Fibroblast of villous mesenchyme (primary cell): ENCODE measurements at regions not wholly inside any gene's neighbourhood (a gene's known extent, or its start where the extent isn't known, plus 50 kb on each side); places are given as distances from the start of the nearest gene placed in this dataset.
"Not testable (repeated sequence)": the region's sequence is repeated elsewhere in the genome, so short reads cannot be mapped to it uniquely, and the experiment has no call there.

ENCODE experiments used
- DNase-seq: peaks from one replicate; pipeline ENCODE4 v3.0.0-alpha.2; 2010; ENCODE audit warnings: low read depth
- H3K4me3 ChIP-seq: 2 replicates; pipeline ENCODE4 v1.5.1; 2011; ENCODE audit warnings: low read depth, mild to moderate bottlenecking, low read length
- TF ChIP-seq, protein P1 (sequence below): IDR thresholded peaks from 2 replicates; pipeline ENCODE4 v1.5.1; 2012; ENCODE audit warnings: low read depth, mild to moderate bottlenecking, low read length; ENCODE audit not compliant: insufficient read depth

DNA sequence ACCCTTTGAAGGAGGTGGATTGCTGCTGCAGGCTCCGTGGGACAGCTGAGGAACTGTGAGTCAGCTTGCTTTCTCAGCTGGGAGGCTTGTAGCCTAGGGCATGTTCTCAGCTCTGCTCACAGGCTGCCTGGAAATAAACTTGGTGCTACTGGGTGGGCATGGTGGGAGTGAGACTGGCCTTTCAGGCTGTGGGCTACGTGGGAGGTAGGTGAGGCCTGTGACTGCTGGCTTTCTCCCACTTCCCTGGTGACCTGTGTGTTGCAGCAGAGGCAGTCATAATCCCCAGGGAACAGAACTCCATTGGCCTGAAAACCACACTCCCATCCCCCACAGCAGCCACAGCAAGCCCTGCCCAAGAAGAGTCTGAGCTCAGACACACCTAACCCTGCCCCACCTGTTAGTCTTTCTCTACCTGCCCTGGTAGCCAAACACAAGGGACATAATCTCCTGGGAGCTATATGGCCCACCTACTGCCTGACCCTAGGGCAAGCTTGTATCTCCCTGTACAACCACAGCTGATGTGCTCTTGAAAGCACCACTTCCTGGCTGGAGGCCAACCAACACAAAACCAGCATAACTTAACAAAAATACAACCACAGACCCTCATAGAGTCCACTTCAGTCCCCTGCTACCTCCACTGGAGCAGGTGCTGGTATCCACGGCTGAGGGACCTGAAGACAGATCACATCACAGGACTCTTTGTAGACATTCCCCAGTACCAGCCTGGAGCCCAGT, 236.5 kb downstream of the SQOR start:
- peak; percentile 71 for DNase-seq
- TF ChIP-seq, protein P1, sequence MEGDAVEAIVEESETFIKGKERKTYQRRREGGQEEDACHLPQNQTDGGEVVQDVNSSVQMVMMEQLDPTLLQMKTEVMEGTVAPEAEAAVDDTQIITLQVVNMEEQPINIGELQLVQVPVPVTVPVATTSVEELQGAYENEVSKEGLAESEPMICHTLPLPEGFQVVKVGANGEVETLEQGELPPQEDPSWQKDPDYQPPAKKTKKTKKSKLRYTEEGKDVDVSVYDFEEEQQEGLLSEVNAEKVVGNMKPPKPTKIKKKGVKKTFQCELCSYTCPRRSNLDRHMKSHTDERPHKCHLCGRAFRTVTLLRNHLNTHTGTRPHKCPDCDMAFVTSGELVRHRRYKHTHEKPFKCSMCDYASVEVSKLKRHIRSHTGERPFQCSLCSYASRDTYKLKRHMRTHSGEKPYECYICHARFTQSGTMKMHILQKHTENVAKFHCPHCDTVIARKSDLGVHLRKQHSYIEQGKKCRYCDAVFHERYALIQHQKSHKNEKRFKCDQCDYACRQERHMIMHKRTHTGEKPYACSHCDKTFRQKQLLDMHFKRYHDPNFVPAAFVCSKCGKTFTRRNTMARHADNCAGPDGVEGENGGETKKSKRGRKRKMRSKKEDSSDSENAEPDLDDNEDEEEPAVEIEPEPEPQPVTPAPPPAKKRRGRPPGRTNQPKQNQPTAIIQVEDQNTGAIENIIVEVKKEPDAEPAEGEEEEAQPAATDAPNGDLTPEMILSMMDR: no peak
- no peak overlapping the region for H3K4me3 ChIP-seq

DNA sequence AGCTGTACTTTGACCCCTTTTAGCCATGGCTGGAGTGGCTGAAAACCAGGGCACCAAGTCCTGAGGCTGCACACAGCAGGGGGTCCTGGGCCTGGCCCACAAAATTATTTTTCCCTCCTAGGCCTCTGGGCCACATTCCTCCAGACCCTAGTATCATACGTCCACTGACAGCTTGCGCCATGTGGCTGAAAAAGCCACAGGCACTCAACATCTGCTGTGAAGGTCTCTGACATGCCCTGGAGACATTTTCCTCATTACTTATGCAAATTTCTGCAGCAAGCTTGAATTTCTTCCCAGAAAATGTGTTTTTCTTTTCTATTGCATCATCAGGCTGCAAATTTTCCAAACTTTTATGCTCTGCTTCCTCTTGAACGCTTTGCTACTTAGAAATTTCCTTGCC, 239.0 kb downstream of the SQOR start:
- TF ChIP-seq, protein P1: no peak
- no peak overlapping the region for H3K4me3 ChIP-seq
- peak; percentile 67 for DNase-seq

GRCh38 chr15:45874566-45874965, 239.7 kb downstream of the SQOR start:
- H3K4me3 ChIP-seq, DNase-seq: not testable (repeated sequence)

DNA sequence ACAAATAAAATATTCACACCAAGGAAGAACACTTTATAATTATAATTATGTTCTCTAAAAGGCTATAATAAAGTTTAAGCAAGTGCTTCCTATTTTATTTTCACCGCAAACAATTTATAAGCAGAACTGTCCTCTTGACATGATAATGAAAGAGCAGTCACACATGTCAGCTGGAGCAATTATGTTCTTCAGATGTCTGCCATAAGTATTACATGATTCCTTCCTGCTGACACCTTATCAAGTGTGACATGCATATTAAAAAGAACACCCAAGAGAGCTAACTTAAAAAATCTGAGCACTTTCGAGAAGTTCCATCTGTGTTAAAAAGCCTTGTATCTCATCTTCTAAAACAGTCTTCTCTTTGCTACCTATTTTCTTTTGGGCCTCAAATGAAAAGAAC, 249.5 kb downstream of the SQOR start:
- no peak for DNase-seq
- H3K4me3 ChIP-seq: no peak overlapping the region
- TF ChIP-seq, protein P1: no peak

- DNase-seq: no peak
- no peak overlapping the region for H3K4me3 ChIP-seq
- TF ChIP-seq, protein P1: no peak
Measured at GRCh38 chr15:45884755-45885445, 250.1 kb downstream of the SQOR start.

DNA sequence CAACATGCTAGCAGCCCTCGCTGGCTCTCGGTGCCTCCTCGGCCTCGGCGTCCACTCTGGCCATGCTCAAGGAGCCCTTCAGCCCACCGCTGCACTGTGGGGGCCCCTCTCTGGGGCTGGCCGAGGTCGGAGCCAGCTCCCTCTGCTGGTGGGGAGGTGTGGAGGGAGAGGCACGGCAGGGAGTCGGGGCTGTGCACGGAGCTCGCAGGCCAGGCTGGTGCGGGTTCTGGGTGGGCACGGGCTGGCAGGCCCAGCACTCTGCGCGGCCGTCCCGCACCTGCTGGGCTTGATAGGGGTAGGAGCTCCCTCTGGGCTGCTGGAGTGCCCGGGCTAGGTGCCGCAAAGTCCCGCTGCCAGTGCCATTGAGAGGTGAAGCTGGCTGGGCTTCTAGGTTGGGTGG, 251.0 kb downstream of the SQOR start:
- TF ChIP-seq, protein P1: no peak
- no peak for DNase-seq
- H3K4me3 ChIP-seq: no peak overlapping the region

- DNase-seq: peak; percentile 2
- no peak overlapping the region for H3K4me3 ChIP-seq
- TF ChIP-seq, protein P1: no peak
Measured at GRCh38 chr15:45891766-45892165, 256.9 kb downstream of the SQOR start.
